ENCODE measurements at regions not wholly inside any gene's neighbourhood (a gene's known extent, or its start where the extent isn't known, plus 50 kb on each side); places are given as distances from the start of the nearest gene placed in this dataset.

GRCh38 chr11:37544491-37544890 lies 946.5 kb upstream of the RAG2 start:
- Mint-ChIP-seq H3K36me3 (ENCODE audit: low read depth) (no peaks in the 10 kb centered on the region), H3K9me3 (peaks cover 23% of the 10 kb centered on the region), H3K4me1 (ENCODE audit: low read depth) (no peaks in the 10 kb centered on the region)

GRCh38 chr11:37533830-37534229 lies 935.8 kb upstream of the RAG2 start:
- Mint-ChIP-seq H3K36me3 (ENCODE audit: low read depth) (no peaks in the 10 kb centered on the region), H3K27me3 (no peaks in the 10 kb centered on the region), H3K9me3 (peaks cover 30% of the 10 kb centered on the region), H3K27ac (no peak overlapping the region), H3K4me1 (ENCODE audit: low read depth) (no peaks in the 10 kb centered on the region), H3K4me3 (no peak overlapping the region)
- intact Hi-C loops (cut with micrococcal nuclease): no loop called here

More at GRCh38 chr11:37544491-37544890, 946.5 kb upstream of the RAG2 start:
- no peak overlapping the region for H3K4me3 Mint-ChIP-seq
- intact Hi-C loops (cut with micrococcal nuclease): no loop called here
- H3K27ac Mint-ChIP-seq: no peak overlapping the region
- H3K27me3 Mint-ChIP-seq: no peaks in the 10 kb centered on the region

- Mint-ChIP-seq H3K4me1 (ENCODE audit: low read depth) (no peaks in the 10 kb centered on the region), H3K27me3 (no peaks in the 10 kb centered on the region), H3K27ac (no peak overlapping the region), H3K36me3 (ENCODE audit: low read depth) (no peaks in the 10 kb centered on the region), H3K4me3 (no peak overlapping the region), H3K9me3 (peaks cover 37% of the 10 kb centered on the region)
- intact Hi-C loops (cut with micrococcal nuclease): no loop called here
Measured at GRCh38 chr11:37533087-37533486, 935.1 kb upstream of the RAG2 start.

- Mint-ChIP-seq H3K27ac (no peak overlapping the region), H3K27me3 (no peaks in the 10 kb centered on the region), H3K4me1 (ENCODE audit: low read depth) (no peaks in the 10 kb centered on the region), H3K9me3 (peaks cover 41% of the 10 kb centered on the region), H3K36me3 (ENCODE audit: low read depth) (no peaks in the 10 kb centered on the region), H3K4me3 (no peak overlapping the region)
- intact Hi-C loops (cut with micrococcal nuclease): no loop called here
Measured at GRCh38 chr11:37532271-37532670, 934.2 kb upstream of the RAG2 start.

GRCh38 chr11:37527545-37527944 lies 929.5 kb upstream of the RAG2 start:
- Mint-ChIP-seq H3K36me3 (ENCODE audit: low read depth) (no peaks in the 10 kb centered on the region), H3K4me3 (no peak overlapping the region), H3K4me1 (ENCODE audit: low read depth) (no peaks in the 10 kb centered on the region), H3K9me3 (peaks cover 41% of the 10 kb centered on the region), H3K27ac (no peak overlapping the region), H3K27me3 (no peaks in the 10 kb centered on the region)
- intact Hi-C loops (cut with micrococcal nuclease): no loop called here

- intact Hi-C loops (cut with micrococcal nuclease): no loop called here
- Mint-ChIP-seq H3K27me3 (no peaks in the 10 kb centered on the region), H3K27ac (no peak overlapping the region), H3K36me3 (ENCODE audit: low read depth) (no peaks in the 10 kb centered on the region), H3K9me3 (peaks cover 35% of the 10 kb centered on the region), H3K4me1 (ENCODE audit: low read depth) (no peaks in the 10 kb centered on the region), H3K4me3 (no peak overlapping the region)
Measured at GRCh38 chr11:37525336-37525735, 927.3 kb upstream of the RAG2 start.

- no peaks in the 10 kb centered on the region for H3K36me3 Mint-ChIP-seq (ENCODE audit: low read depth)
- no peaks in the 10 kb centered on the region for H3K27me3 Mint-ChIP-seq
- H3K27ac Mint-ChIP-seq: no peak overlapping the region
- intact Hi-C loops (cut with micrococcal nuclease): no loop called here
- H3K4me3 Mint-ChIP-seq: no peak overlapping the region
- H3K9me3 Mint-ChIP-seq: peaks cover 45% of the 10 kb centered on the region
- H3K4me1 Mint-ChIP-seq (ENCODE audit: low read depth): no peaks in the 10 kb centered on the region
Measured at GRCh38 chr11:37519781-37520180, 921.7 kb upstream of the RAG2 start.

GRCh38 chr11:37512156-37512780 lies 914.2 kb upstream of the RAG2 start:
- no peaks in the 10 kb centered on the region for H3K4me1 Mint-ChIP-seq (ENCODE audit: low read depth)
- H3K4me3 Mint-ChIP-seq: no peak overlapping the region
- intact Hi-C loops (cut with micrococcal nuclease): no loop called here
- no peaks in the 10 kb centered on the region for H3K36me3 Mint-ChIP-seq (ENCODE audit: low read depth)
- no peaks in the 10 kb centered on the region for H3K27me3 Mint-ChIP-seq
- no peak overlapping the region for H3K27ac Mint-ChIP-seq
- peaks cover 19% of the 10 kb centered on the region for H3K9me3 Mint-ChIP-seq

GRCh38 chr11:37511425-37511933 lies 913.4 kb upstream of the RAG2 start:
- Mint-ChIP-seq H3K27me3 (no peaks in the 10 kb centered on the region), H3K4me1 (ENCODE audit: low read depth) (no peaks in the 10 kb centered on the region), H3K36me3 (ENCODE audit: low read depth) (no peaks in the 10 kb centered on the region), H3K27ac (no peak overlapping the region), H3K9me3 (peaks cover 17% of the 10 kb centered on the region), H3K4me3 (no peak overlapping the region)
- intact Hi-C loops (cut with micrococcal nuclease): no loop called here

GRCh38 chr11:37509506-37509905 lies 911.5 kb upstream of the RAG2 start:
- no peaks in the 10 kb centered on the region for H3K4me1 Mint-ChIP-seq (ENCODE audit: low read depth)
- no peak overlapping the region for H3K27ac Mint-ChIP-seq
- H3K4me3 Mint-ChIP-seq: no peak overlapping the region
- no peaks in the 10 kb centered on the region for H3K36me3 Mint-ChIP-seq (ENCODE audit: low read depth)
- no peaks in the 10 kb centered on the region for H3K27me3 Mint-ChIP-seq
- no peaks in the 10 kb centered on the region for H3K9me3 Mint-ChIP-seq
- intact Hi-C loops (cut with micrococcal nuclease): no loop called here

GRCh38 chr11:37506531-37506930 lies 908.5 kb upstream of the RAG2 start:
- Mint-ChIP-seq H3K36me3 (ENCODE audit: low read depth) (no peaks in the 10 kb centered on the region), H3K27me3 (no peaks in the 10 kb centered on the region), H3K27ac (no peak overlapping the region), H3K9me3 (no peaks in the 10 kb centered on the region), H3K4me3 (no peak overlapping the region), H3K4me1 (ENCODE audit: low read depth) (no peaks in the 10 kb centered on the region)
- intact Hi-C loops (cut with micrococcal nuclease): no loop called here

GRCh38 chr11:37505406-37505805 lies 907.4 kb upstream of the RAG2 start:
- no peaks in the 10 kb centered on the region for H3K27me3 Mint-ChIP-seq
- no peaks in the 10 kb centered on the region for H3K4me1 Mint-ChIP-seq (ENCODE audit: low read depth)
- H3K36me3 Mint-ChIP-seq (ENCODE audit: low read depth): no peaks in the 10 kb centered on the region
- H3K27ac Mint-ChIP-seq: no peak overlapping the region
- intact Hi-C loops (cut with micrococcal nuclease): no loop called here
- no peaks in the 10 kb centered on the region for H3K9me3 Mint-ChIP-seq
- H3K4me3 Mint-ChIP-seq: no peak overlapping the region

GRCh38 chr11:37504921-37505320 lies 906.9 kb upstream of the RAG2 start:
- Mint-ChIP-seq H3K4me3 (no peak overlapping the region), H3K27me3 (no peaks in the 10 kb centered on the region), H3K27ac (no peak overlapping the region), H3K9me3 (no peaks in the 10 kb centered on the region), H3K36me3 (ENCODE audit: low read depth) (no peaks in the 10 kb centered on the region), H3K4me1 (ENCODE audit: low read depth) (no peaks in the 10 kb centered on the region)
- intact Hi-C loops (cut with micrococcal nuclease): no loop called here

GRCh38 chr11:37504060-37504611 lies 906.1 kb upstream of the RAG2 start:
- H3K9me3 Mint-ChIP-seq: no peaks in the 10 kb centered on the region
- intact Hi-C loops (cut with micrococcal nuclease): no loop called here
- no peaks in the 10 kb centered on the region for H3K27me3 Mint-ChIP-seq
- no peaks in the 10 kb centered on the region for H3K4me1 Mint-ChIP-seq (ENCODE audit: low read depth)
- H3K27ac Mint-ChIP-seq: no peak overlapping the region
- no peak overlapping the region for H3K4me3 Mint-ChIP-seq
- H3K36me3 Mint-ChIP-seq (ENCODE audit: low read depth): no peaks in the 10 kb centered on the region

All from dendritic cell treated with granulocyte-macrophage colony-stimulating factor and Interleukin-4, amounts not matched to agents 40 ng/mL and 50 ng/mL, for 4 days (primary cell).